HG03457 (cell line): ENCODE measurements at regions not wholly inside any gene's neighbourhood (a gene's known extent, or its start where the extent isn't known, plus 50 kb on each side); places are given as distances from the start of the nearest gene placed in this dataset.
A peak's percentile ranks its signal among the peaks of the same experiment; 100 is the strongest.
"Not testable (repeated sequence)": the region's sequence is repeated elsewhere in the genome, so short reads cannot be mapped to it uniquely, and the experiment has no call there.

Experiments
- ATAC-seq: cut with Tn5 transposase; IDR thresholded peaks from one replicate; pipeline ENCODE4 v1.9.1; 2021; ENCODE audit warnings: moderate number of reproducible peaks; ENCODE audit not compliant: unreplicated experiment

DNA sequence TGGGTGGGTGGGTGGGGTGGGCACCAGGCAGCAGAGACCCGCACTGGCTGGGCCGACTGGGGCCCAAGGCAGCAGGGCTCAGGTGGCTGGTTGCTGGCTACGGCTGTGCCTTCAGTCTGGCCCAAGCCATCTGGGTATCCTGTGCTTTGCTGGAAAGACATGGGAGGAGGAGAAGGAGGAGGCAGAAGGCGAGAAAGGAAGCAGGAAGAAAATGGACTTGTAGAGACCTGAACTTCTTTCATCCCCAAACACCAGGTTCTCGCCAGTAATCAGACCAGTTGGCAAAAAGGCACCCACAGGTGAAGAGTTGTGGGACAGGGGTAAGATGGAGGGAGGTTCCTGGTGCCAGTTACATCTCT lies 78.8 kb downstream of the IGLL1 start:
- no peak for ATAC-seq

GRCh38 chr22:23500508-23501260 lies 79.4 kb downstream of the IGLL1 start:
- no peak for ATAC-seq

- ATAC-seq = no peak
Observed at GRCh38 chr22:23499845-23500500, 80.1 kb downstream of the IGLL1 start.

DNA sequence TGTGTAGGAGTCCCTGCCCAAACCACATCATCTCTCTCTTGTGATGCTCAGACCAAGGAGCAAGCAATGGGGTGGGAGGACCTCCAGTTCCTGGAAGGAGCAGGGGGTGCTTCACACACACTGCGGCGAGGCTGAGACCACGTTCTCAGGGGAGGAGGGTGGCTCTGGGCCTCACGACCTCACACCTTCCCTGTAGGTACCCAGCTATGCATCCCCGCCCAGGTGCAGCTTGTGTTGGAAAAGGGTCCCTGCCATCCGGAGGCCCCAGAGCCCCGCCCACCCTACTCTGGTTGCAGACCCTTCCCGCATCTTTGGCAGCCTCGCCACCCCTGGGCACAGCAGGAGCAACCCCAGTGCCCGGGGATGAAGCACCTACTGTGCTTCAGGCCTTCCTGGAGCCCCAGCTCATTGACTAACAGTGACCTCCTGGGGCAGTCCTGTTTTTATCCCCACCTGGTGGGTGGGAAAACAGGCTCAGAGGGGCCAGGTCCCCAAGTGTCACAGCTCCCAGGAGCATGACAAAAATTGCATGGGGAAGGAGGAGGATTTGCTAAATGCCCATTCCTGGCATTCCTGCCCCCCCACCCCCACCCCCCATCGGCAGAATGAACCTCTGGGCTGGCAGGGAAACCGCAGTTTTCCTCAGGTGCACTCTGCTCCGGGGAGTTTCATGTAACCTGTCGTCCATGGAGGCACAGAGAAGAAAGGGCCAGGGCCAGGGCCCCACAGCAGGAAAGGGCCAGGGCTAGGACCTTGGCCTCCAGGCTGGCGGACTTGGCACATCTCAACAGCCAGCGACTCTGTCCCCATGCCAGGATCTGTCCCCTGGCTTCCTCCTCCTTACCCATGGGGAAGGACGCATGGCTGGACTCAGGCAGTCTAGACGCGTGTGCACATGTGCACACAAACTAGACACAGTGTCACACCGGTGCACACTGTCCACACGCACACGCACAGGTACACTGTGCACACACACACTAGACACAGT lies 81.0 kb downstream of the IGLL1 start:
- no peak for ATAC-seq

DNA sequence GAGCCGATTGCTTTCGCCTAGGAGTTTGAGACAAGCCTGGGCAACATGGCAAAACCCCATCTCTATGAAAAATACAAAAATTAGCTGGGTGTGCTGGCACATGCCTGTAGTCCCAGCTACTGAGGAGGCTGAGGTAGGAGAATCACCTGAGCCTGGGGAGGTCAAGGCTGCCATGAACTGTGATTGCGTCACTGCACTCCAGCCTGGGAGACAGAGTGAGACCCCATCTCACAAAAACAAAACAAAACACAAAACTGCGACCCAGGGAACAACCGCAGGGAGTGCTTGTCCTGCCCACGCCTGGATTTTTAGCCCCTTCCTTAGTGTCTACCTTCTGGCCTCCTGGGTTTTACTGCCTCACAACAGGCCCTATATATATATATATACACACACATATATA lies 82.2 kb downstream of the IGLL1 start:
- not testable (repeated sequence) for ATAC-seq

- no peak for ATAC-seq
Observed at GRCh38 chr22:23497016-23497885, 82.8 kb downstream of the IGLL1 start.

GRCh38 chr22:23496445-23496833 lies 83.7 kb downstream of the IGLL1 start:
- no peak for ATAC-seq

GRCh38 chr22:23495614-23496444 lies 84.3 kb downstream of the IGLL1 start:
- ATAC-seq = no peak

- no peak for ATAC-seq
Observed at GRCh38 chr22:23494930-23495266, 85.2 kb downstream of the IGLL1 start.

GRCh38 chr22:23485490-23485889 lies 94.6 kb downstream of the IGLL1 start:
- ATAC-seq = peak; percentile 88

- no peak for ATAC-seq
Observed at GRCh38 chr22:23484651-23485050, 95.4 kb downstream of the IGLL1 start.

DNA sequence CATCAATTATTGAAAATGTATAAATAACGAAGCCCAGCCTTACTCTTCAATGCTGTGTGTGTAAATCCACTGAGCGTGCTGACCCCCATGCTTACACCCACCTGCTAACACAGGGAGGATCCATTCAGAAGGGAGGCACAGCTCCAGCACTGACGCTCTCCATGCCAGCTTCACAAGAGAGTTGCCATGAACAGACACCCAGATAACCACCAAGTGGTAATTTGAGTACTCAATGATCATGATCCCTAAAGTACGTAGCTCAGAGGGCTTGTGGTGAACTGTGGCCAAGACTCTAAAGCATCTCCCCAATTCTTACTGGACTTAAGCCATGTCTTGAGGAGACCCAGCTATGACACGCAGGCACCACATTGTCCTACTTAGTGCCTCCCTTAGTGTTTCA lies 98.7 kb downstream of the IGLL1 start:
- ATAC-seq = no peak

GRCh38 chr22:23478175-23478574 lies 101.9 kb downstream of the IGLL1 start:
- ATAC-seq = no peak

DNA sequence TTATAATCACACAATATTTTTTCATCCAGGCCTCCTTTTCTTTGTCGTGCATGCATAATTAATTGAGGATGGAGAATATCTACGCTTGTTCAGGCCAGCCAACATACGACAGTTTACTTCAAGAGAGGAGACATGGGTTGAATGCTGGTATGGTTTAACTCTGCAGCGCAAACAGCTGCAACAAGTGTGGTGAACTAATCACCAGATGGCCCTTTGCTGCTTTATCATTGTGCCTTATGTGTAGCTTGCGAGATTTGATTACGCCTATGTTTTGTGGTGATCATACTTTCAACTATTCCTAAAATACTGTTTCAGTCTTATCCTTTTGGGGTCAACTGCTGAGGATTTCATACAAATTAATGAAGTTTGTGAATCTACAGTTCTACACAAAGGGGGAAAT lies 105.6 kb downstream of the IGLL1 start:
- ATAC-seq = not testable (repeated sequence)

DNA sequence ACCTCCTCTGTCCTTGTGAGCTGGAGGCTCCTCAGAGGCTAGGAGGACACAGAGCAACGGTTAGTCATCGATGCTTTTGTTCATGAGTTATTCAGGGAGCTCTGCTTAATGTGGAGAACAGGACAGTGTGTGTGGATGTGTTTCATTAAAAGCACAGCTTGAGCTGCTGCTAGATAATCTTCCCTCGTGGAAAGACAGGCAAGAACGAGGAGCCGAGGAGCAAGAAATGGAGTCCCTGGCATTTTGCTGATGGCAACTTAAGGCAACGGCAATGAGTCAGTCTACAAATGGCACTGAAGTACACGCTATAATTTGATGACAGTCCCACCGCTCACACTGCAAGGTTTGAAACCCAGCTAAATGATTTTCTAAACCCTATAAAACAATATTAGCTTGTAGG lies 106.2 kb downstream of the IGLL1 start:
- ATAC-seq = no peak

- not testable (repeated sequence) for ATAC-seq
Observed at GRCh38 chr22:23472376-23472775, 107.7 kb downstream of the IGLL1 start.

DNA sequence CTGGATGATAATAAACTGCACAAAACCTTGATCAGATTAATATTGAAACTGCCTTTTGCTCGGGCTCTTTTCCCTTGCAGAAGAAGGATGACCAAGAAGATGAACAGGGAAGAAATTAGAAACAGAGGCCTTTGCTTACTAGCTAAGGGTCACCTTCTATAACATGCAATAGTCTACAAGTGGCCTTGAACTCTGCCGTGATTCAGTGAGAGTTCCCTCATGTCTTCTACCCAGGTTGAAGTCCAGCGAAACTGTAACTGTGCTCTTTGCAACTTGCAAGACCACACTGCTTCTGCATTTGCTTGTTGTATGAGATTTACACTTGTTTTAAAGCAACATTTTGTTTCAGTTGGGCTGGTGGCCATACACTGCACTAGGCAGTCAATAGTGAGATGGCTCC lies 108.4 kb downstream of the IGLL1 start:
- no peak for ATAC-seq

- no peak for ATAC-seq
Observed at GRCh38 chr22:23470811-23471389, 109.2 kb downstream of the IGLL1 start.

DNA sequence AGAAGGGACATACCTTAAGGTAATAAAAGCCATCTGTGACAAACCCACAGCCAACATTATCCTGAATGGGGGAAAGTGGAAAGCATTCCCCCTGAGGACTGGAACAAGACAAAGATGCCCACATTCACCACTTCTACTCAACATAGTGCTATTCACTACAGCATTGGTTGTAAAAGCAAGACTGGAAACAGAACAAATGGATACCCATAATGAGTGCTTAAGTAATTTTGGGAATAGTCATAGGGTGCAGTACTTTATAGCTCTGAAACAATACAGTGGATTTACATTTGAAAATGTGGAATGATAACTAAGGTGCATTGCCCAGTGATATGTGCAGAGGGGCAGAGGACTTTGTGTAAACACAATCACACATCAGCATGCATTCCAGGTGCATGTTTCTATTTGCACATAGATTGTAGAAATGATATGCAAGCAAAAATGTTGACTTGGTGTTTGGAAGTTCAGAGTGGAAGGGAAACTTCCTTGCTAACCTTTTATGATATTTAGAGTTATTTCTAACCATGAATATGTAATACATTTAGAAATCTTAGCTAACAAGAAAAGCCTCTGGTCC lies 112.3 kb downstream of the IGLL1 start:
- ATAC-seq = no peak
